Peyer's patch (tissue), 4 donors: ENCODE measurements at regions not wholly inside any gene's neighbourhood (a gene's known extent, or its start where the extent isn't known, plus 50 kb on each side); places are given as distances from the start of the nearest gene placed in this dataset.

Source experiments
- CTCF ChIP-seq, 6 experiments: fragments of 450-650 bp in 4 of 6; fragments of 200-600 bp in 2 of 6; sonication (generic) in 1 of 6; IDR thresholded peaks; one replicate each; pipeline ENCODE4 v1.5.1; 2017 to 2019; ENCODE audit warnings: antibody characterized with exemption in 6 of 6, mild to moderate bottlenecking in 3 of 6, moderate library complexity in 1 of 6
- POLR2A ChIP-seq, 2 donors: fragments of 450-650 bp; IDR thresholded peaks; one replicate each; pipeline ENCODE4 v1.5.1; 2017; ENCODE audit warnings: antibody characterized with exemption in 2 of 2, mild to moderate bottlenecking in 2 of 2, moderate library complexity in 2 of 2

- TF ChIP-seq CTCF (IDR thresholded peaks at IDR 0.05) = no peak
- TF ChIP-seq POLR2A (IDR thresholded peaks at IDR 0.05) = no peak
Measured at GRCh38 chr17:63304704-63305261, 141.3 kb downstream of the CYB561 start.
